IPS-15b (cell line): ENCODE measurements at regions not wholly inside any gene's neighbourhood (a gene's known extent, or its start where the extent isn't known, plus 50 kb on each side); places are given as distances from the start of the nearest gene placed in this dataset.

Experiments
- H3K27me3 ChIP-seq: one replicate; pipeline ENCODE4 v1.6.1; 2013; ENCODE audit warnings: low read length; ENCODE audit not compliant: control insufficient read depth, insufficient read depth
- H3K36me3 ChIP-seq: one replicate; pipeline ENCODE4 v1.6.1; 2013; ENCODE audit warnings: low read length; ENCODE audit not compliant: control insufficient read depth, insufficient read depth
- H3K4me1 ChIP-seq: one replicate; pipeline ENCODE4 v1.6.1; 2013; ENCODE audit warnings: mild to moderate bottlenecking, low read length; ENCODE audit not compliant: control insufficient read depth, insufficient read depth
- H3K4me3 ChIP-seq: one replicate; pipeline ENCODE4 v1.5.1; 2013; ENCODE audit warnings: low read depth, low read length
- H3K9ac ChIP-seq: one replicate; pipeline ENCODE4 v1.6.1; 2013; ENCODE audit warnings: low read depth, mild to moderate bottlenecking, low read length
- H3K9me3 ChIP-seq: one replicate; pipeline ENCODE4 v1.6.1; 2013; ENCODE audit warnings: mild to moderate bottlenecking, low read length; ENCODE audit not compliant: control insufficient read depth, insufficient read depth

DNA sequence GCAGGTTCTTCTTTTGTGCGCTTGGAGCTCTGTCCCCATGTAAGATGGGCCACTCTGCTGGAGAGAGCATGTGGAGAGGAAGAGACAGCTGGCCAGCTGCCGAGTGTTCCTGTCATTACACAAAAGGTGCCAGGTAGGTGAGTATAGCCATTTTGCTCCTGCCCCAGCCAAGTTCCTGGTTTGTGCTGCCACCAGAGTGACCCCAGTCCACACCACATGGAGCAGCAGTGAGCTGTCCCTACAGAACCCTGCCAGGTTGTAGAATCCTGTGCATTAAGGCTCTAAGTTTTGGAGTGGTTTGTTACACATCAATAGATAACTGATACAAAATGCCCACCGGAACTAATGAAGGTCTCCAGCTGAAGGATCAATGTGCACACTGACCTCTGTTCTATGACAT lies 84.6 kb upstream of the GHITM start:
- no peak overlapping the region for H3K4me3 ChIP-seq
- H3K4me1 ChIP-seq, result no peaks in the 10 kb centered on the region
- H3K9me3 ChIP-seq, result no peaks in the 10 kb centered on the region
- H3K27me3 ChIP-seq, result no peaks in the 10 kb centered on the region
- H3K36me3 ChIP-seq, result no peaks in the 10 kb centered on the region
- H3K9ac ChIP-seq, result no peak overlapping the region

DNA sequence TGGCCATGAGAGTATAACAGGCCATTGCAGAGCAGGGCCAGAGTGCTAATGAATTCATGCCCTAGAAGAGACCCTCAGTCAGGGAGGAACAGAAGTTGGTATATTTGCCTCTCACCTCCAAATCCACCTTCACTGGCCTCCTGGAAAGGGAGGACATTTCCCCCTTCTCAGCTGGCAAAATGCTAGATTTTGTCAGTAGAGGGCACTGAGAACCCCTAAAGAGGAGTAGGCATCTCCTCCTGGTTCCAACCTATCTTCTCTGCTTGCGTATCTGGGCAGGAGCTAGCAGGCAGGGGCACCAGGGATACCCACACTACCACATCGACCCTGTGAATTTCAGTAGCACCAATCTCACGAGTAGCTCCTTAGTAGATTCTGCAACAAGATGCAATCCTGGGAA lies 79.8 kb upstream of the GHITM start:
- no peaks in the 10 kb centered on the region for H3K27me3 ChIP-seq
- no peaks in the 10 kb centered on the region for H3K4me1 ChIP-seq

DNA sequence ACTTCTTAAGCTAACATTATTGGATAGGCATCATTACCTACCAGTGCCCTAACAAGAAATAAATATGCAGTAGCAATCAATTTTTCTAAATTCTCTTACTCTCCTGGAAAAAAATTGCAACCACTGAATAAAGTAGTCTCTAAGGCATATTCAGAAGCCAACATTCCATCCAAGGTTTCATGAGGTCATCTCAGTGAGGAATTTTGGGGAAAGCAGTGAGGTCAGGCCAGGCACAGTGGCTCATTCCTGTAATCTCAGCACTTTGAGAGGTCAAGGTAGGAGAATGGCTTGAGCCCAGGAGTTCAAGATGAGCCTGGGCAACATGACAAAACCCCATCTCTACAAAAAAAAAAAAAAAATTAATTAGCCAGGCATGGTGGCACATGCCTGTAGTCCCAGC lies 75.9 kb upstream of the GHITM start:
- Histone ChIP-seq H3K36me3 (no peaks in the 10 kb centered on the region), H3K27me3 (no peaks in the 10 kb centered on the region), H3K9me3 (no peaks in the 10 kb centered on the region), H3K4me1 (no peaks in the 10 kb centered on the region), H3K9ac (no peak overlapping the region), H3K4me3 (no peak overlapping the region)

More for the DNA sequence above, 79.8 kb upstream of the GHITM start:
- Histone ChIP-seq H3K9me3 (no peaks in the 10 kb centered on the region), H3K4me3 (no peak overlapping the region), H3K36me3 (no peaks in the 10 kb centered on the region), H3K9ac (no peak overlapping the region)

DNA sequence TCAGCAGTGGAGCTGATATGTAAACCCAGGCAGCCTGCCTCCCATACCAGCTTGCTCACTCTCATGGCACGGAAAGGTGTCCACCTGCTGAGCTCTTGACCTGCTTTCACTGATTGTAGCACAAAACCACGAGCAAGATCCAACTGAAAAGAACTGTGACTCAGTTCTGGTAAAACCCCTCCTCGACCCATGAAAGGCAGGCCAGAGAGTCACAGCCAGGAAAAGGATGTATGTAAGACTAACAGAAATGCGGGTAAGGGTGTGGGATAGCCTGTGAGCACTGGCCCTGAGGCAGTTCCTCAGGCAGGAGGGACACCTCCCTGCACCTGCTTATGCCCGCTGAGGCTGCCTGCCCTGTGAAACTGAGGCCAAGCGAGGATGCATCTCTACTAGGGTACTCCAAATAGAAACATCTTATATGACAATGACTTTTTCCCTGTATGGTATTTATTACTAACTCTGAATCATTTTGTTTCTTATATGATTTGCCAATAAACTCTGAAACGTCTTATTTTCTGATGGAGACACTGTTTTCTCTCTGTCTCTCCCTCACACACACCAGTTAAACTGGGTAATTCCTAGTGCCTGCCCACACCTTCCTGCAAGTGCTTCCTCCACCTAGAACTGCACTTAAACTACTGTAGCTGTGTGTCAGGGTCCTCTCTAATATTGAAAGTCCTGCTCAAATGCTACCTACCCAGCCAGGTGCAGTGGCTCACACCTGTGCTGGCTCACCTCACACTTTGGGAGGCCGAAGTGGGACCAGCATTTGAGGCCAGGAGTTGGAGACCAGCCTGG lies 73.3 kb upstream of the GHITM start:
- Histone ChIP-seq H3K9ac (no peak overlapping the region), H3K36me3 (no peaks in the 10 kb centered on the region), H3K9me3 (no peaks in the 10 kb centered on the region), H3K4me3 (no peak overlapping the region), H3K27me3 (no peaks in the 10 kb centered on the region), H3K4me1 (no peaks in the 10 kb centered on the region)

- no peaks in the 10 kb centered on the region for H3K9me3 ChIP-seq
- no peaks in the 10 kb centered on the region for H3K27me3 ChIP-seq
- no peak overlapping the region for H3K9ac ChIP-seq
- no peak overlapping the region for H3K4me3 ChIP-seq
- H3K36me3 ChIP-seq, result no peaks in the 10 kb centered on the region
- H3K4me1 ChIP-seq, result no peaks in the 10 kb centered on the region
These were observed 64.8 kb upstream of the GHITM start for GRCh38 chr10:84074521-84074920.

GRCh38 chr10:84075226-84076046 lies 63.9 kb upstream of the GHITM start:
- Histone ChIP-seq H3K4me3 (no peak overlapping the region), H3K9ac (no peak overlapping the region), H3K4me1 (no peaks in the 10 kb centered on the region)

DNA sequence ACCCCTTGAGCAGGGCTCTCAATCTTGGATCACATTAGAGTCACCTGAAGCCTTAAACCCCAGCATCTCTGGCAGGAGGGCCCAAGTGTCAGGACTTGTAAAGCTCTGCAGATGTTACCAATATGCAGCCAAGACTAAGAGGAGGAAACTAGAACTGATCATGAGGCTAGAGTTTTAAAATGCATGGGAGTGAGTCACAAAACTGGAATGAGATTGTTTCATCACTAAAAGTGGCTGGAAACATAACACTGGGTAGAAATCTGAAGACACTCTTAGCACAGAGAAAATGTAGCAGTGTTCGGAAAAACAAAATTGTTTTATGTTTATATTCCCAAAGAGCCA lies 63.3 kb upstream of the GHITM start:
- no peaks in the 10 kb centered on the region for H3K9me3 ChIP-seq
- no peak overlapping the region for H3K4me3 ChIP-seq
- H3K4me1 ChIP-seq, result no peaks in the 10 kb centered on the region
- H3K9ac ChIP-seq, result no peak overlapping the region
- no peaks in the 10 kb centered on the region for H3K36me3 ChIP-seq
- H3K27me3 ChIP-seq, result no peaks in the 10 kb centered on the region

More at GRCh38 chr10:84075226-84076046, 63.9 kb upstream of the GHITM start:
- H3K9me3 ChIP-seq, result no peaks in the 10 kb centered on the region
- H3K36me3 ChIP-seq, result no peaks in the 10 kb centered on the region
- H3K27me3 ChIP-seq, result no peaks in the 10 kb centered on the region

- Histone ChIP-seq H3K36me3 (no peaks in the 10 kb centered on the region), H3K27me3 (no peaks in the 10 kb centered on the region), H3K4me1 (no peaks in the 10 kb centered on the region), H3K9me3 (no peaks in the 10 kb centered on the region), H3K4me3 (no peak overlapping the region), H3K9ac (no peak overlapping the region)
These were observed 62.6 kb upstream of the GHITM start for GRCh38 chr10:84076540-84077195.

DNA sequence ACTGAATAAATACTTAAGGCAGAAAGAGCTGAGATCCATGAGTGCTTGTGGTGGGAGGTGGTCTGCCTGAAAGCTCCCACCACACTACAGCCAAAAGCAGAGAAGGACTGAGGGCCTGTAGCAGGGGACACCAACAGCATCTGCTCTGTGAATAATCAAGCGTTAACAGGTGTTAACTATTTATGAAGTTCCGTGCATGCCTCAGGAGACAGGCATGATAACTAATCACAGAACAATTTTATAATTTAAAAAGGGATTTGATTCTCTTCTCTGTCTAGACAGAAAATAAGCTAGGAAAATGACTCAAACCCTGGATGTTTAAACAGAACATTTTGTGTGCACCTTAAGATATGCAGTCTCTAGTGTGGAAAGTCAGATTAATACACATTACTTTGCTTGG lies 61.5 kb upstream of the GHITM start:
- no peaks in the 10 kb centered on the region for H3K27me3 ChIP-seq
- H3K4me3 ChIP-seq, result no peak overlapping the region
- H3K9me3 ChIP-seq, result no peaks in the 10 kb centered on the region
- no peak overlapping the region for H3K9ac ChIP-seq
- no peaks in the 10 kb centered on the region for H3K36me3 ChIP-seq
- no peaks in the 10 kb centered on the region for H3K4me1 ChIP-seq

GRCh38 chr10:84078771-84079170 lies 60.5 kb upstream of the GHITM start:
- Histone ChIP-seq H3K36me3 (no peaks in the 10 kb centered on the region), H3K4me1 (no peaks in the 10 kb centered on the region), H3K9ac (no peak overlapping the region), H3K27me3 (no peaks in the 10 kb centered on the region), H3K9me3 (no peaks in the 10 kb centered on the region), H3K4me3 (no peak overlapping the region)

DNA sequence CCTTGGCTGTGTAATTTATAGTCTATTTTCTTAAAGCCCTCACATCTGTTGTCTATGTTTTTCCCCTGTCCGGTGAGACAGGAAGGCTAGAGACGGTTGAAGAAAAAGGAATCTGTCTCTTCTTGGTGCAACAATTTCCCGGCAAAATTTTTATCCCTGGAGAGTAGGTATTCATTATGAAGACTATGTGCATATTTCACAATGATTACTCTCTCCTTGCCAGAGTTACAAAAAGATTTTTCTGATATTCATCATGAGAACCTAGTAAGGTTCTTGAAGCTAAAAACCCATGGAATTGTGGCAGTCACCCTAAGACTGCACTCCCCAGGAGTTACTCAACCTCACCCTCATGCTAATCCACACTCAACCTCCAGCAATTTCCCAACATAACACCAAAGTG lies 55.0 kb upstream of the GHITM start:
- Histone ChIP-seq H3K9ac (no peak overlapping the region), H3K36me3 (no peaks in the 10 kb centered on the region), H3K4me3 (no peak overlapping the region), H3K27me3 (no peaks in the 10 kb centered on the region), H3K9me3 (no peaks in the 10 kb centered on the region), H3K4me1 (no peaks in the 10 kb centered on the region)
